ENCODE measurements at regions not wholly inside any gene's neighbourhood (a gene's known extent, or its start where the extent isn't known, plus 50 kb on each side); places are given as distances from the start of the nearest gene placed in this dataset.

DNA sequence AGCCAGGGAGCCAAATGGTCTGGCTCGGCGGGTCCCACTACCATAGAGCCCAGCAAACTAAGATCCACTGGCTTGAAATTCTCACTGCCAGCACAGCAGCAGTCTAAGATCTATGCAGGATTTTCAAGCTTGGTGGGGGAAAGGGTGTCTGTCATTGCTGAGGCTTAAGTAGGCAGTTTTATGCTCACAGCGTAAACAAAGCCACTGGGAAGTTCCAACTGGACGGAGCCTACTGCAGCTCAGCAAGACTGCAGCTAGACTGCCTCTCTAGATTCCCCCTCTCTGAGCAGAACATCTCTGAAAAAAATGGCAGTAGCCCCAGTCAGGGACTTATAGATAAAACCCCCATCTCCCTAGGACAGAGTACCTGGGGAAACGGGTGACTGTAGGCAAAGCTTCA, 277.6 kb upstream of the PHF14 start:
- DNase-seq (ENCODE audit: low read depth), result no peak

DNA sequence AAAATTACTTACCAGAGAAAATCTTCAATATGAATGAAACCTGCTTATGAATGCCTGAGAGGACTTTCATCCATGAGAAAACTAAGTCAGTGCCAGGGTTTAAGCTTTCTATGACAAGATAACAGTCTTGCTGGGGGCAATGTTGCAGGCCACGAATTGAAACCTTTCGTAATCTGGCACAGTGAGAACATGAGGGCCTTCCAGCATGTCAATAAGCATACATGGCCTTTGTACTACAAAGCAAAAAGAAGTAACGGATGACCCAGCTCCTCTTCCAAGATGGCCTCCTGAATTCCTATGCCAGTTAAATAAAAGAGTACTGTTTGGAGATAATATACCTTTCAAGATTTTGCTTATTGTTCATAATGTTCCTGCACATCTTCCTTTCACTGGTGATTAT, 270.6 kb upstream of the PHF14 start:
- no peak for DNase-seq (ENCODE audit: low read depth)

GRCh38 chr7:10703981-10704380, 269.7 kb upstream of the PHF14 start:
- DNase-seq (ENCODE audit: low read depth), result no peak

DNA sequence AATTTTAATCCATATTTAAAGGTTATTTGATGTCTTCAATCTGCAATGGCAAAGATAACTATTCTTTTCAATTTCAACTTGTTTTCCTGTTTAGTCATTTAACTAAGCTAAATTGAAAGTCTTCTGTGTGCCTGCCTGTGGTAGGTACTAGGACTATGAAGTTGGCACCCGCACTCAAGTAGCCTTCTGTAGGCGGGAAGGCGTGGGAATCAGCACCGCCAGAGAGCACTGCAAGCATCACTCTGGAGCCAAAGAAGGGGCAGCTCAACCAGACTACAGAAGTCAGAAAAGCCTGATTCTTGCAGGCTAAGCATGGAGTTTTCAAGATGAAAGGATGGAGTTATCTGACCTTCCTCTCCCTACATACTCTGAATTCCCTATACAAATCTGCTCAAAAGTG, 269.0 kb upstream of the PHF14 start:
- DNase-seq (ENCODE audit: low read depth), result no peak

GRCh38 chr7:10706875-10707493, 266.7 kb upstream of the PHF14 start:
- no peak for DNase-seq (ENCODE audit: low read depth)

DNA sequence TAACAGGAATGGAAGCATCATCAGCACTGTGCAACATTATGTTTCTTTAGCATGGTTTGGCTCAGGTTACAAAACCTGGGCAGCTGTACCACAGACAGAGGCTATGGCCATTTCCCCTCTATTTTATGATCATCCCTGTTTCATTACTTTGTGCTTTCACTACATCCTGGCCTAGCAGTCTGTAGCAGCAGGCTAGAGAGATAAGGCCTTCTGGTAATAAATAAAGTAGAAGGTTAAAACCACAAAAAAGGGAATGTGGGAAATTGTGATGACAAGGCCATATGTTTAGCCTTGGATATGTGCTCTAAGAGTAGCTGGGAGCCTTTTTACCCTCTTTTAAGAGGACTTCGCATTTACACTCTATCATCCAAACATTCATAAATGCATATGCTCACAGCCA, 266.2 kb upstream of the PHF14 start:
- no peak for DNase-seq (ENCODE audit: low read depth)

GRCh38 chr7:10708447-10708846, 265.2 kb upstream of the PHF14 start:
- no peak for DNase-seq (ENCODE audit: low read depth)

DNA sequence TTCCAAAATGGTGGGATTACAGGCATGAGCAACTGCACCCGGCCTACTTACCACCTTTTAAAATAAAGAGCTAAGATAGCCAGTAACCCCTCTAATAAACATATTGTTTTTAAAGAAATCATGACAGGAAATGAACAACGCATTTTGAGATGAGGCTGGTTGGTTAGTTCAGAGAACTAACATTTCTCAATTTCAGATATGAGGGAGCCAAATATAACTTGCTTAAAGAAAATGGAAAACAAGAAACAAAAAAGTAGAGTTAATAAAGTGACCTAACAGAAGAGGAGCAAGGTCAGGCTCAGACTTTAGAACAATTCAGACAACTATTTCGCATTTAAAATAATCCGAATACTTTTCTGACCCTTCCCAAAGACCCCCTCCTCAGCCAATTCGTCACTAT, 254.9 kb upstream of the PHF14 start:
- DNase-seq (ENCODE audit: low read depth), result no peak

DNA sequence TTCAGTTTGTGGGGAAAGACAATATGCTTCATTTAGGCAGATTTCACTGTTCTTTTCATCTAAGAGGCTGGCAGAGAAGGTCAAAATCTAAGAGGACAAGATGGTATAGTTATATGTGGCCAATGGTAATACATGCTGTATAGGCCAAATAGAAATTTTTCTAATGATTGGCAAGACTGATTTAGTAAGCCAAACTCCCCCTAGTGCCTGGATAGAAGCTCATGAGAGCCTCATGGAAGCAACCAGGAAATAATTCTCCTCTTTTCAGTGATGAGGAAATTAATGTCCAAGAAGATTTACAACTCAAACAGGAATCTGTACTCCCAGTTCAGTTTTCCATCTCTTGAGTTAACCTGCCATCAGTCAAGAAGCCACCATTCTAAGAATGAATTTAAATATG, 253.6 kb upstream of the PHF14 start:
- DNase-seq (ENCODE audit: low read depth), result no peak

- DNase-seq (ENCODE audit: low read depth), result no peak
These were observed 252.4 kb upstream of the PHF14 start for GRCh38 chr7:10721289-10721688.

DNA sequence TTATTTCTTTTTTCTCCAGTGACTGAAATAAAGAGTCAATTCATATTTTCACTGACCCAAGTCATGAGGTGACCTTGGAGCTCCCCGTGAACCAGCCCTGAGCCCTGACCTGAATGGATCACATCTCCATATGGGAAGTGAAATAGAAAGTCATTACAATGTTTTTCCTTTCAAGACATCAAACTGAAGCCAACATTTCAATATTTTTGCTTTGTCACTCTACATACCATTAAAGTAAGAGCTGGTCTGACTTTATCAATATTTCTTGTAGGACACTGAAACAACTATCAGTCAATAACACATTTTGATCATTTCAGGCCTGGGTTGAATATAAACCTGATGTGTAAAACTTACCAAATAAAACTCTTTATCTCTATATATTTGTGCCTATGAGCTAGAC, 249.8 kb upstream of the PHF14 start:
- DNase-seq (ENCODE audit: low read depth), result no peak

DNA sequence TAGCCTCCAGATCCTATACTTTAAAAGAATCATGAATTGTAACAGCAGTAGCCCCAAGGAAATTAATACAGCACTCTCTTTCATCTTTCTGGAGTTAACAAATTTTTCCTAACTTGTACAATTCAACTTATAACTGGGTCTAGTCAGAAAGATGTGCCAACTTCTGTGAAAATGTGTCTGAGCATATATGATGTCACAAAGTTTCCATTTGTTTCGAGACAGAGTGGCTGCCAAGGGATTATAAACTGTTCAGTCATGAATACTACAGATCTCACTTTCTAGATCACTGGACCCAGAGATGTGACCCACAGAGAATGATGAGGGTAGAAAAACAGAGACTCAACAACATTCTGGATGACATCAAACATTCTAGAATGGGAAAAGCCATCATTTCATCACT, 249.2 kb upstream of the PHF14 start:
- DNase-seq (ENCODE audit: low read depth), result no peak

DNA sequence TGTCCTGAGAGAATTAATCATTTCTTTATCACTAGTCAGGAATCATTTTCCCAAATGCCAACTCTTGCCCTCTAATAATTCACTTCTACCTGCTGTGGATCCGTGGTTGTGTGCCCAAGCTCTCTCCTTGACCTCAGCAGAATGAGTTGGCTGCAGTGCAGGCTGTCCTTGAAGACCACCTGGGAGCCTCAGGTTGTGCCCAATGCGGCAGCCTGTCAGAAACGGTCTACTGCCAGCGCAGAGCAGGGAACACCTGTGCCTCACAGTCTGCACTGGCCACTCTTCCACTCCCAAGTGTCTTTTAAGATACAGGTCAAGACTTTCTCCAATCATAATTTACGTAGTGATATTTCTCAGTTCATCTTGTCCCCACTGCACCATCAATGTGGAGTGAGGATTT, 246.0 kb upstream of the PHF14 start:
- no peak for DNase-seq (ENCODE audit: low read depth)

- DNase-seq (ENCODE audit: low read depth), result no peak
These were observed 242.4 kb upstream of the PHF14 start for GRCh38 chr7:10731253-10731773.

GRCh38 chr7:10733747-10734146, 239.9 kb upstream of the PHF14 start:
- DNase-seq (ENCODE audit: low read depth), result no peak

- no peak for DNase-seq (ENCODE audit: low read depth)
These were observed 239.1 kb upstream of the PHF14 start for GRCh38 chr7:10734595-10734994.

GRCh38 chr7:10739401-10739800, 234.3 kb upstream of the PHF14 start:
- no peak for DNase-seq (ENCODE audit: low read depth)

GRCh38 chr7:10740805-10741204, 232.9 kb upstream of the PHF14 start:
- DNase-seq (ENCODE audit: low read depth), result no peak

GRCh38 chr7:10756981-10757380, 216.7 kb upstream of the PHF14 start:
- DNase-seq (ENCODE audit: low read depth), result no peak

DNA sequence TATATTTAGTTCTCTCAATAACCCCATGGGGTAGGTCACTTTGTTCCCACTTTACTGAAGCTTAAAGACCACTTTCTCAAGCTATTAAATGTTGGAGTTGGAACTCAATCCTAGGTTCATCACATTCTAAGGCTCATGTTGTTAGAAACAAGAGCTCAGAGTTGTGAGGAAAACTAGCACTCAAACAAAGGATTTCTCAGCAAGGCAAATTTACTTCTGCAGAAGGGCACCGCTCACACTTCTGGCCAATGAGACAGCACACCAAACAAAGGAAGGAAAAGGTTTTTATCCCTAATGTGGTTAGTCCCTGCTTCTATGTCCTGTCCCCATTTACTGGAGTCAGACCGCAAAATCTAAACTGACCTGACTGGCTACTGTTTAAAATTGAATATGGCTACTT, 214.6 kb upstream of the PHF14 start:
- no peak for DNase-seq (ENCODE audit: low read depth)

DNA sequence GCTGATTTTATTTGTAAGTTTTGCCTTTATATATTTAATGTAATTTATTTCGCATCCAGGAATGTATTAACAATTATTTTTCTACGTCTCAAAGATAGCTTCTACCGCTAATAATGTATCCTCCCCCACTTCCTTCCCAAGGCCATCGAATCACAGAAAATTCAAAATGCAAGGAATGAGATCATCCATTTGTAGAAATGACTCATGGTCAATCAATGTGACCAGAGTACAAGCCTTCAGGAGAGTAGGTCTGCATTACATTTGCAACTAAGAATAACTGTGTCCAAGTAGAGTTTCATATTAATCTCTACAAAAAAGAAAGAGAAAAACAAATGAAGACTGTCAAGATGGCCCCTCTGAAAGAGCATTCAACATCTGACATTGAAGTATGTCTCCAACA, 205.9 kb upstream of the PHF14 start:
- no peak for DNase-seq (ENCODE audit: low read depth)

GRCh38 chr7:10770176-10770575, 203.5 kb upstream of the PHF14 start:
- DNase-seq (ENCODE audit: low read depth), result no peak

DNA sequence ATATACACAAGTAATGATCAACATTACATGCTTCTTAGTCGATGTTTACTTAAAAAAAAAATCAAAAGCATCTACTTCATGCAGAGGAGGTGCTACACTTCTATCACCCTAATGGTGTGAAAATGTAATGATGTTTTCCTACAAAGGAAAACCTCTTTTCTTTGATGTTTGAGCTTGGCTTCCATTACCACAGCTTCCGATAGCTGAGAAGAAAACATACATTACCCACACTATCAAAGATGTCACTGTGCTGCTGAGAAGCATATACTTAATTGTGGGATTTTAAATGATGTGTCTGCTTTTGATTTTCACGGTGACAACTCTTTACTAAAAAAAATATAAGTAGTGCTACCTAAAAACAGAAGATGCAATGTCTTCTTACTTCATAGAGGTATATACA, 200.2 kb upstream of the PHF14 start:
- DNase-seq (ENCODE audit: low read depth), result no peak
